AG04449 (cell line): ENCODE measurements at regions not wholly inside any gene's neighbourhood (a gene's known extent, or its start where the extent isn't known, plus 50 kb on each side); places are given as distances from the start of the nearest gene placed in this dataset.

Experiments
- CTCF ChIA-PET: fragments of 350-600 bp; formaldehyde crosslinking; extraction: SDS; loops from one replicate; lab custom pipeline; 2021; ENCODE audit warnings: antibody characterized with exemption; lab: Yijun Ruan, JAX
- POLR2A ChIA-PET: fragments of 400-600, 350-600 bp; formaldehyde crosslinking; extraction: SDS; loops from one replicate; lab custom pipeline; 2020; ENCODE audit warnings: antibody characterized with exemption, inconsistent platforms; lab: Yijun Ruan, JAX
- DNase-seq: peaks from one replicate; pipeline ENCODE4 v3.0.0-alpha.2; 2010; ENCODE audit warnings: low read depth, low spot score
- H3K4me3 ChIP-seq: 2 replicates; pipeline ENCODE4 v1.5.1; 2011; ENCODE audit warnings: low read depth, mild to moderate bottlenecking, control low read depth, low read length
- CTCF ChIP-seq: IDR thresholded peaks from one replicate; pipeline ENCODE4 v1.5.1; 2011; ENCODE audit warnings: mild to moderate bottlenecking, moderate library complexity, low read length, control low read depth, inconsistent platforms; ENCODE audit not compliant: insufficient read depth; ENCODE audit errors: missing control alignments

DNA sequence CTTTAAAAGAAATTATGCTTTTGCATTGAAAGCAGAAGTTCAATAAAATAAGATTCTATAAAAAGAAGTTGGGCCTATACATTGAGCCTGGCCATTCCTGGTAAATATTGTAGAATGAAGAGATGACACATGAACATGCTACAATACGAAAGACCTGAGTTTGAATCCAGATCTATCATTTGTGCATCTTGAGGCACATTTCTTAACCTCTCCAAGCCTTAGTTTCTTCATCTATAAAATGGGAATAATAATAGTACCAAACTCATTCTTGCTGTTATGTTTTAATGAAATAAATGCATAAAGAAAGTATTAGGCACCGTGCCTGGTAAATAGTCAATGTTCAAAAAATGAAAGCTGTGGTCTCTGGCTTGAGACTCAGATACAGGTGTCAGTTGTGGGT lies 76.9 kb upstream of the PHACTR2 start:
- H3K4me3 ChIP-seq = no peak overlapping the region
- no peak for TF ChIP-seq CTCF
- CTCF ChIA-PET = no interaction called here
- no peak for DNase-seq
- POLR2A ChIA-PET = no interaction called here

- ChIA-PET CTCF (no interaction called here), POLR2A (no interaction called here)
- DNase-seq = no peak
- H3K4me3 ChIP-seq = no peak overlapping the region
- no peak for TF ChIP-seq CTCF
Observed at GRCh38 chr6:143598466-143599080, 79.2 kb upstream of the PHACTR2 start.

DNA sequence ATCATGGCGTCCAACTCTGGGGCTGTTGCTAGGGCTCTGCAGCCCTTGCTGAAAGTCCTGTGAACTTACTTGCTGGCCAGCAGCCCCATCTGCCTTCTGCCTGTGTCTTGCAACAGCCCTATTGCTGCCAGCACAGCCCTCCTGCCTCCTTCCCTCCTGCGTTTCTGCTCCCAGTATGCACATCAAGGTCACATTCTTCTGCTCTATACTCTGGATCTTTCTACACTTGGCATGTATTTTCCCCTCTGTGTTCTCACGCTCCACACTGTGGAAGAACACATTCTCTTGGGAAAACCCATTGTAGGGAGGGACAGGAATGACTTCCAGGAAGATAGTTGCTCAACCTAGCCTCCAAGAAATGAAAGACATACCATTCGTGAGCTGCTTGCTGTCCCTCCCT lies 80.9 kb upstream of the PHACTR2 start:
- POLR2A ChIA-PET = no interaction called here
- CTCF ChIA-PET = no interaction called here
- H3K4me3 ChIP-seq = no peak overlapping the region
- TF ChIP-seq CTCF = no peak
- DNase-seq = no peak

DNA sequence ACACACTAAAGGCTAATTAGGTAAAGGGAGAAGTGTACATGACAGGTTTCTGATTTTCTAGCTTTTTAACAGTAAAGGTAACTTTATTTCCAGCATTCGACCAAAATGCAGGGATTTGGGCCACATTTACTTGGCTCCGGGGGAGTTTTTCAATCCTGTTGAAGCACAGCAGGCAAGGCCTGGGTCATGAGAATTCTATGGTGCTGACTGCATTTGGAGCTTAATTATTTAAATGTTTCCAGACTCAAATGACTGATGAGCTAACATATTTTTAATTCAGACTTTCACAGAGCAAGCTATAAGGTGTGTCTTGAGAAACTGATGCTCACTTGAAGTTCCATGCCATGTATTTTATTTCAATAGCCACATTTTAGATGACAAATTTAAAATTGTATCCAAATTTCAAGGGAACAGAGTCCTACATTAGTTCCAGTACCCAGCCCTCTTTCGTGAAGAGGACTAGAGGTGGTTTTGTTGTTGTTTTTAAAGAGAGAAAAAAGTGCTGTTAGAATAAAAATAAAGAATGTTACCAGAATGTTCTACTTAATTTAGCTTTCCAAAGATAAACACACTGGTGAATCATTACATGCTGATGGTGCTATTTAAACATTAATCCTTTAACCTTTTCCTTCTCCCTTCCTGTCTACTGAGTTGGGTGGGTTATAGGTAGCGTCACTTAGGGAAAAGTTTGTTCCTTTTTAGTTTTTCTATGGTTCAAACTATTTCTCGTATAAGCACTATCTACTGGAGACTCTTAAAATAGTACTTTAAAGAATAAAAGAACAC lies 82.3 kb upstream of the PHACTR2 start:
- ChIA-PET POLR2A (interaction anchor here (1.2 kb wide), 1 partner anchor 16 kb away, joined by 3 read pairs; no protein-coding TSS in a partner anchor), CTCF (interaction anchor here (1.5 kb wide), 1 partner anchor 418 kb away, joined by 5 read pairs; no protein-coding TSS in a partner anchor)
- no peak for DNase-seq
- TF ChIP-seq CTCF = no peak
- H3K4me3 ChIP-seq = no peak overlapping the region

- ChIA-PET POLR2A (interaction anchor here (1.2 kb wide), 1 partner anchor 15 kb away, joined by 3 read pairs; no protein-coding TSS in a partner anchor), CTCF (interaction anchor here (1.5 kb wide), 1 partner anchor 418 kb away, joined by 5 read pairs; no protein-coding TSS in a partner anchor)
- no peak overlapping the region for H3K4me3 ChIP-seq
- DNase-seq = no peak
- no peak for TF ChIP-seq CTCF
Observed at GRCh38 chr6:143594647-143595046, 83.1 kb upstream of the PHACTR2 start.

DNA sequence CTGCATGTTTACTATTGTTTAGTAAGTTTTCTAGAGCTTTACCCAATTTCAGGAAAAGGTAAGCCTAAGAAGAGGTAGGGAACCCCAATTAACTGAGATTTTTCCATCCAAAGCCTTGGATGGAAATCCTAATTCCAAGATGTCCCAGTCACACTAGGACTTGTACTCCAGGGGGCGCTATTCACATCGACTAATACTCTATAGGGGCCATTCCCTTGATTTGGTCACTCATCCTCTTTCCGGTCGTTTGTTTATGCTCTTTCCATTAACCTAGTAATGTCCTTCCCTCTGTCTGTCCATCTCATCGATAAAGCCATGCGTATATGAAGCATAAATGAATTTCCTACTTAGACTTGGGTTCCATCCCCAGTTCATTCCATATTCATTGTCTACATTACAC lies 80.8 kb upstream of the FUCA2 start:
- POLR2A ChIA-PET = no interaction called here
- TF ChIP-seq CTCF = no peak
- DNase-seq = no peak
- CTCF ChIA-PET = interaction anchor here (5.5 kb wide), 1 partner anchor 17 kb away, joined by 21 read pairs; no protein-coding TSS in a partner anchor
- no peak overlapping the region for H3K4me3 ChIP-seq
